ENCODE measurements at regions not wholly inside any gene's neighbourhood (a gene's known extent, or its start where the extent isn't known, plus 50 kb on each side); places are given as distances from the start of the nearest gene placed in this dataset.

DNA sequence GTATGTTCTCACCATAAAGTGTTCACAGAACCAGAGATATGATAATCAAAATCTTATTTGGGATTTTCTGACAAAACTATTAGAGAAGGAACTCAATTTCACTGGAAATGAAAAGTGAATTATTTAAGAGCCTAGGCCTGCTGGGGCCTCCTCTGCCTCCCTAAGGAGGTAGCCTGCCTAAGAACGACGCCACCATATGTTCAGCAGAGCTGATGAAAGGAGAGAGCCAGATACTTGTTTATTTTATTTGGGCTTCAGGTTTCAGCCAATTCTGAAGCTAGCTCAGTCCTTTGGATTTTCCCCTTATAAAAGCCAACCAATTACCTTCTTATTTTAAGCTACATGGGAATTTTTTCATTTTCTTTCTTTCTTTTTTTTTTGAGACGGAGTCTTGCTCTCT lies 433.1 kb upstream of the MAP2 start:
- Histone ChIP-seq H3K9me3 (ENCODE audit: control insufficient read depth in 4 of 4, low read length in 3 of 4) (no peaks in the 10 kb centered on the region), H3K9ac (ENCODE audit: low read depth in 1 of 2, low read length in 2 of 2) (no peak overlapping the region), H3K27me3 (ENCODE audit: control insufficient read depth in 4 of 4, insufficient read depth in 4 of 4, low read length in 3 of 4) (peaks cover 0 to 3% (median 0%) of the 10 kb centered on the region in 4 donors), H3K4me1 (ENCODE audit: control insufficient read depth in 4 of 4, insufficient read depth in 4 of 4, low read length in 3 of 4) (no peaks in the 10 kb centered on the region), H3K36me3 (ENCODE audit: control insufficient read depth in 4 of 4, insufficient read depth in 3 of 4, low read depth in 1 of 4, low read length in 3 of 4) (no peaks in the 10 kb centered on the region), H3K27ac (ENCODE audit: low read depth in 1 of 2, low read length in 2 of 2) (no peak overlapping the region), H3K4me3 (ENCODE audit: low read depth in 1 of 3, low read length in 3 of 3) (no peak overlapping the region)
- 88% methylated on average over 3 of the region's 3 CpGs for WGBS
- DNase-seq (ENCODE audit: low spot score) = no peak
- no peak for TF ChIP-seq SP1 (IDR thresholded peaks at IDR 0.05)
- no peak for TF ChIP-seq CTCF (IDR thresholded peaks at IDR 0.05; ENCODE audit: low read depth, low read length, missing input control)
- no peak for TF ChIP-seq EGR1 (IDR thresholded peaks at IDR 0.05; ENCODE audit: low read depth in 2 of 2)
- TF ChIP-seq MAX (IDR thresholded peaks at IDR 0.05) = no peak
- TF ChIP-seq FOXA2 (IDR thresholded peaks at IDR 0.05) = no peak
- TF ChIP-seq TAF1 (conservative IDR thresholded peaks at IDR 0.05) = no peak
- TF ChIP-seq, protein P1, sequence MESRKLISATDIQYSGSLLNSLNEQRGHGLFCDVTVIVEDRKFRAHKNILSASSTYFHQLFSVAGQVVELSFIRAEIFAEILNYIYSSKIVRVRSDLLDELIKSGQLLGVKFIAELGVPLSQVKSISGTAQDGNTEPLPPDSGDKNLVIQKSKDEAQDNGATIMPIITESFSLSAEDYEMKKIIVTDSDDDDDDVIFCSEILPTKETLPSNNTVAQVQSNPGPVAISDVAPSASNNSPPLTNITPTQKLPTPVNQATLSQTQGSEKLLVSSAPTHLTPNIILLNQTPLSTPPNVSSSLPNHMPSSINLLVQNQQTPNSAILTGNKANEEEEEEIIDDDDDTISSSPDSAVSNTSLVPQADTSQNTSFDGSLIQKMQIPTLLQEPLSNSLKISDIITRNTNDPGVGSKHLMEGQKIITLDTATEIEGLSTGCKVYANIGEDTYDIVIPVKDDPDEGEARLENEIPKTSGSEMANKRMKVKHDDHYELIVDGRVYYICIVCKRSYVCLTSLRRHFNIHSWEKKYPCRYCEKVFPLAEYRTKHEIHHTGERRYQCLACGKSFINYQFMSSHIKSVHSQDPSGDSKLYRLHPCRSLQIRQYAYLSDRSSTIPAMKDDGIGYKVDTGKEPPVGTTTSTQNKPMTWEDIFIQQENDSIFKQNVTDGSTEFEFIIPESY (IDR thresholded peaks at IDR 0.05) = no peak
- no peak for TF ChIP-seq HNF4A (conservative IDR thresholded peaks at IDR 0.05)
- no peak for TF ChIP-seq GABPA (IDR thresholded peaks at IDR 0.05 in 1 of 2, conservative IDR thresholded peaks at IDR 0.05 in 1 of 2)
- TF ChIP-seq, protein P2, sequence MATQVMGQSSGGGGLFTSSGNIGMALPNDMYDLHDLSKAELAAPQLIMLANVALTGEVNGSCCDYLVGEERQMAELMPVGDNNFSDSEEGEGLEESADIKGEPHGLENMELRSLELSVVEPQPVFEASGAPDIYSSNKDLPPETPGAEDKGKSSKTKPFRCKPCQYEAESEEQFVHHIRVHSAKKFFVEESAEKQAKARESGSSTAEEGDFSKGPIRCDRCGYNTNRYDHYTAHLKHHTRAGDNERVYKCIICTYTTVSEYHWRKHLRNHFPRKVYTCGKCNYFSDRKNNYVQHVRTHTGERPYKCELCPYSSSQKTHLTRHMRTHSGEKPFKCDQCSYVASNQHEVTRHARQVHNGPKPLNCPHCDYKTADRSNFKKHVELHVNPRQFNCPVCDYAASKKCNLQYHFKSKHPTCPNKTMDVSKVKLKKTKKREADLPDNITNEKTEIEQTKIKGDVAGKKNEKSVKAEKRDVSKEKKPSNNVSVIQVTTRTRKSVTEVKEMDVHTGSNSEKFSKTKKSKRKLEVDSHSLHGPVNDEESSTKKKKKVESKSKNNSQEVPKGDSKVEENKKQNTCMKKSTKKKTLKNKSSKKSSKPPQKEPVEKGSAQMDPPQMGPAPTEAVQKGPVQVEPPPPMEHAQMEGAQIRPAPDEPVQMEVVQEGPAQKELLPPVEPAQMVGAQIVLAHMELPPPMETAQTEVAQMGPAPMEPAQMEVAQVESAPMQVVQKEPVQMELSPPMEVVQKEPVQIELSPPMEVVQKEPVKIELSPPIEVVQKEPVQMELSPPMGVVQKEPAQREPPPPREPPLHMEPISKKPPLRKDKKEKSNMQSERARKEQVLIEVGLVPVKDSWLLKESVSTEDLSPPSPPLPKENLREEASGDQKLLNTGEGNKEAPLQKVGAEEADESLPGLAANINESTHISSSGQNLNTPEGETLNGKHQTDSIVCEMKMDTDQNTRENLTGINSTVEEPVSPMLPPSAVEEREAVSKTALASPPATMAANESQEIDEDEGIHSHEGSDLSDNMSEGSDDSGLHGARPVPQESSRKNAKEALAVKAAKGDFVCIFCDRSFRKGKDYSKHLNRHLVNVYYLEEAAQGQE (IDR thresholded peaks at IDR 0.05) = no peak

DNA sequence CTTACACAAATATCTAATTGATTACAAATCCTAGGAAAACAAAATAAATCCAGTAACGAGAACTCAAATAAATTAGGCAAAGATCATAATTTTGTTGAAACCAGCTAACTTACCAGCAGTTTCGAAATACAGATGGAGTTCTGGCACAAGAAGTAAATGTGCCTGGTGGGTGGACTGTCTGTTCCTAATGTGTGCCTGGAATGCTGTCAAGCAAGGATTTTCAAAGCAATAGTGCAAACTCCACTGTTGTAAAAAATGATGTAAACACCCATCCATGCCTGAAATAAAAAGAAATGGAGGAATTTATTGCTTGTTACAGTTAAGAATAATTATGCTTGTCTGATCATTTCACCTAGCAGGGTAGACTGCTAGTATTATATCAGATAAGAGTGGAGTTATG lies 423.9 kb upstream of the MAP2 start:
- TF ChIP-seq, protein P1 (IDR thresholded peaks at IDR 0.05) = no peak
- TF ChIP-seq NR2F2 (IDR thresholded peaks at IDR 0.05) (no peak), HNF4A (conservative IDR thresholded peaks at IDR 0.05) (no peak), RAD21 (IDR thresholded peaks at IDR 0.05) (no peak), EGR1 (IDR thresholded peaks at IDR 0.05; ENCODE audit: low read depth in 2 of 2) (no peak), MAX (IDR thresholded peaks at IDR 0.05) (no peak), CTCF (IDR thresholded peaks at IDR 0.05; ENCODE audit: low read depth, low read length, missing input control) (no peak), ATF3 (IDR thresholded peaks at IDR 0.05) (no peak), SP1 (IDR thresholded peaks at IDR 0.05) (no peak), RXRA (IDR thresholded peaks at IDR 0.05) (no peak), JUND (IDR thresholded peaks at IDR 0.05) (no peak)
- WGBS = 25% methylated on average over 2 of the region's 2 CpGs
- no peak for DNase-seq (ENCODE audit: low spot score)
- no peaks in the 10 kb centered on the region for H3K36me3 ChIP-seq (ENCODE audit: control insufficient read depth in 4 of 4, insufficient read depth in 3 of 4, low read depth in 1 of 4, low read length in 3 of 4)
- H3K27me3 ChIP-seq (ENCODE audit: control insufficient read depth in 4 of 4, insufficient read depth in 4 of 4, low read length in 3 of 4) = no peaks in the 10 kb centered on the region
- no peaks in the 10 kb centered on the region for H3K4me1 ChIP-seq (ENCODE audit: control insufficient read depth in 4 of 4, insufficient read depth in 4 of 4, low read length in 3 of 4)
- H3K4me3 ChIP-seq (ENCODE audit: low read depth in 1 of 3, low read length in 3 of 3) = no peak overlapping the region
- peaks cover 0 to 2% (median 0%) of the 10 kb centered on the region in 4 donors for H3K9me3 ChIP-seq (ENCODE audit: control insufficient read depth in 4 of 4, low read length in 3 of 4)
- no peak overlapping the region for H3K27ac ChIP-seq (ENCODE audit: low read depth in 1 of 2, low read length in 2 of 2)
- no peak overlapping the region for H3K9ac ChIP-seq (ENCODE audit: low read depth in 1 of 2, low read length in 2 of 2)
